Mesenchymal stem cell (in vitro differentiated cells and primary cell): ENCODE measurements at regions not wholly inside any gene's neighbourhood (a gene's known extent, or its start where the extent isn't known, plus 50 kb on each side); places are given as distances from the start of the nearest gene placed in this dataset.

ENCODE experiments used
- DNase-seq: peaks from one replicate; pipeline ENCODE4 v3.0.0-alpha.2; 2013
- H2AFZ ChIP-seq: one replicate; pipeline ENCODE4 v1.6.1; 2013; ENCODE audit warnings: low read depth, mild to moderate bottlenecking, control low read depth, inconsistent platforms, low read length, moderate library complexity
- H2AK5ac ChIP-seq: 2 replicates; pipeline ENCODE4 v1.6.1; 2013; ENCODE audit warnings: low read length, moderate library complexity, mild to moderate bottlenecking, inconsistent platforms; ENCODE audit not compliant: severe bottlenecking
- H2BK120ac ChIP-seq: one replicate; pipeline ENCODE4 v1.6.1; 2013; ENCODE audit warnings: low read depth, mild to moderate bottlenecking, inconsistent platforms, low read length, moderate library complexity
- H2BK12ac ChIP-seq, 2 experiments: one replicate each; pipeline ENCODE4 v1.6.1; 2013; ENCODE audit warnings: inconsistent platforms in 2 of 2, low read length in 2 of 2, mild to moderate bottlenecking in 2 of 2, moderate library complexity in 2 of 2, control low read depth in 1 of 2
- H2BK15ac ChIP-seq: one replicate; pipeline ENCODE4 v1.6.1; 2013; ENCODE audit warnings: mild to moderate bottlenecking, low read depth, inconsistent platforms; ENCODE audit not compliant: poor library complexity, severe bottlenecking
- H2BK5ac ChIP-seq: 2 replicates; pipeline ENCODE4 v1.6.1; 2013; ENCODE audit warnings: low read depth, mild to moderate bottlenecking, low read length, control low read depth, inconsistent platforms; ENCODE audit not compliant: poor library complexity, severe bottlenecking
- H3K14ac ChIP-seq, 2 experiments: one replicate each; pipeline ENCODE4 v1.6.1; 2013; ENCODE audit warnings: inconsistent platforms in 2 of 2, low read length in 2 of 2, control low read depth in 1 of 2, mild to moderate bottlenecking in 1 of 2, moderate library complexity in 1 of 2
- H3K18ac ChIP-seq, 2 experiments: one replicate each; pipeline ENCODE4 v1.6.1; 2013; ENCODE audit warnings: inconsistent platforms in 2 of 2, low read length in 2 of 2, control low read depth in 1 of 2, low read depth in 1 of 2, mild to moderate bottlenecking in 1 of 2
- H3K23ac ChIP-seq, 2 experiments: one replicate each; pipeline ENCODE4 v1.6.1; 2013; ENCODE audit warnings: inconsistent platforms in 2 of 2, low read length in 2 of 2, mild to moderate bottlenecking in 2 of 2, moderate library complexity in 2 of 2, control low read depth in 1 of 2
- H3K27ac ChIP-seq: 2 replicates; pipeline ENCODE4 v1.5.1; 2013; ENCODE audit warnings: mild to moderate bottlenecking, moderate library complexity, low read length, control low read depth, inconsistent platforms; ENCODE audit not compliant: poor library complexity, severe bottlenecking
- H3K27me3 ChIP-seq, 2 experiments: 2 replicates each; pipeline versions ENCODE4 v1.6.1 to v1.7.0; 2013; ENCODE audit warnings: low read length in 2 of 2, mild to moderate bottlenecking in 2 of 2, moderate library complexity in 2 of 2, control low read depth in 1 of 2, inconsistent platforms in 1 of 2; ENCODE audit not compliant: control insufficient read depth in 1 of 2, insufficient read depth in 1 of 2
- H3K36me3 ChIP-seq, 2 experiments: 2 replicates each; pipeline versions ENCODE4 v1.6.1 to v1.7.0; 2013; ENCODE audit warnings: low read length in 2 of 2, control low read depth in 1 of 2, inconsistent platforms in 1 of 2, low read depth in 1 of 2, mild to moderate bottlenecking in 1 of 2; ENCODE audit not compliant: insufficient read depth in 2 of 2, control insufficient read depth in 1 of 2
- H3K4ac ChIP-seq, 2 experiments: one replicate each; pipeline ENCODE4 v1.6.1; 2013; ENCODE audit warnings: inconsistent platforms in 2 of 2, low read length in 2 of 2, mild to moderate bottlenecking in 2 of 2, moderate library complexity in 2 of 2, control low read depth in 1 of 2, low read depth in 1 of 2
- H3K4me1 ChIP-seq: 2 replicates; pipeline ENCODE4 v1.6.1; 2013; ENCODE audit warnings: low read depth, low read length, control low read depth; ENCODE audit not compliant: control insufficient read depth, insufficient read depth
- H3K4me2 ChIP-seq: 2 replicates; pipeline ENCODE4 v1.6.1; 2013; ENCODE audit warnings: low read length, mild to moderate bottlenecking, inconsistent platforms; ENCODE audit not compliant: poor library complexity, severe bottlenecking
- H3K4me3 ChIP-seq, 2 experiments: 2 replicates each; pipeline versions ENCODE4 v1.5.1 to v1.7.0; 2013; ENCODE audit warnings: low read length in 2 of 2, mild to moderate bottlenecking in 2 of 2, control low read depth in 1 of 2, low read depth in 1 of 2; ENCODE audit not compliant: insufficient read depth in 1 of 2
- H3K79me1 ChIP-seq: replicated peaks from 2 replicates; pipeline ENCODE4 v1.6.1; 2013; ENCODE audit warnings: mild to moderate bottlenecking, control low read depth, low read length, inconsistent platforms; ENCODE audit not compliant: poor library complexity, severe bottlenecking
- H3K9ac ChIP-seq: 2 replicates; pipeline ENCODE4 v1.7.0; 2013; ENCODE audit warnings: mild to moderate bottlenecking, low read length, moderate library complexity
- H3K9me3 ChIP-seq: 2 replicates; pipeline ENCODE4 v1.7.0; 2013; ENCODE audit warnings: mild to moderate bottlenecking, low read length; ENCODE audit not compliant: control insufficient read depth
- H4K8ac ChIP-seq: one replicate; pipeline ENCODE4 v1.6.1; 2013; ENCODE audit warnings: inconsistent platforms, mild to moderate bottlenecking, low read length, moderate library complexity
- H4K91ac ChIP-seq: one replicate; pipeline ENCODE4 v1.6.1; 2013; ENCODE audit warnings: mild to moderate bottlenecking, low read length, inconsistent platforms
- WGBS: methylation state at CpG from one replicate; pipeline ENCODE4 v1.1.7; 2013; ENCODE audit warnings: mixed read lengths; 5-methylcytosine and 5-hydroxymethylcytosine counted together

GRCh38 chr11:115874843-115875242 is 370.6 kb upstream of the CADM1 start:
- H2AK5ac ChIP-seq: no peak overlapping the region
- H4K8ac ChIP-seq: no peak overlapping the region
- H3K79me1 ChIP-seq: no peaks in the 10 kb centered on the region
- no peak overlapping the region for H2BK12ac ChIP-seq
- H2BK120ac ChIP-seq: no peak overlapping the region
- H3K27ac ChIP-seq: no peak overlapping the region
- H4K91ac ChIP-seq: no peak overlapping the region
- DNase-seq: no peak
- H3K36me3 ChIP-seq: no peaks in the 10 kb centered on the region
- no peak overlapping the region for H3K4me3 ChIP-seq
- H3K4ac ChIP-seq: no peak overlapping the region
- H3K9me3 ChIP-seq: no peaks in the 10 kb centered on the region
- no peak overlapping the region for H3K4me2 ChIP-seq
- H3K23ac ChIP-seq: no peak overlapping the region
- no peak overlapping the region for H3K9ac ChIP-seq
- no peak overlapping the region for H2BK15ac ChIP-seq
- no peaks in the 10 kb centered on the region for H3K27me3 ChIP-seq
- no peak overlapping the region for H2BK5ac ChIP-seq
- no peak overlapping the region for H3K14ac ChIP-seq
- H3K18ac ChIP-seq: no peak overlapping the region
- WGBS: 93% methylated on average over 2 of the region's 4 CpGs
- peaks cover 3% of the 10 kb centered on the region for H3K4me1 ChIP-seq
- H2AFZ ChIP-seq: no peak overlapping the region

DNA sequence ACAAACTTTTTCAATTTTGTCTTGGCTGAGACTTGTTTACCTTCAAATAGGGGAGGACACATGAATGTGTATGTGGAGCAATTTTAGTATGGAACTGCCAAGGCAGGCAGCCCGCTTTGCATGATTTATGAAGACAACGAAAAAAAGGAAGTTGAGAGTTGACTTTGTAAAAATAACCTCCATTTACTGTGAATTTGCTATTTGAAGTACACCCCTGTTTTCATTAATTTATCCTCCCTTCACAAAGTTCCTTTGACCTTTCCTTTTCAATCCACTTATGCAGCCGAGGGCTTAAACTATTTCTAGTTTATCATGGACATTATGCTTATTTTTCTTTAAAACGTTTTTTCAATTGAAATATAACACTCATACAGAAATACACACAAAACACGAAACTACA is 369.6 kb upstream of the CADM1 start:
- Histone ChIP-seq H2BK12ac (no peak overlapping the region), H3K79me1 (no peaks in the 10 kb centered on the region), H3K23ac (no peak overlapping the region), H4K8ac (no peak overlapping the region), H3K4me2 (no peak overlapping the region), H3K9me3 (no peaks in the 10 kb centered on the region), H3K4me3 (no peak overlapping the region), H3K4me1 (peaks cover 8% of the 10 kb centered on the region), H3K4ac (no peak overlapping the region), H3K9ac (no peak overlapping the region), H2AFZ (no peak overlapping the region), H4K91ac (no peak overlapping the region), H3K36me3 (no peaks in the 10 kb centered on the region), H3K27ac (no peak overlapping the region), H2BK120ac (no peak overlapping the region), H3K27me3 (no peaks in the 10 kb centered on the region), H3K14ac (no peak overlapping the region), H3K18ac (no peak overlapping the region), H2AK5ac (no peak overlapping the region), H2BK5ac (no peak overlapping the region), H2BK15ac (no peak overlapping the region)
- 68% methylated on average over 5 of the region's 5 CpGs for WGBS
- DNase-seq: no peak

DNA sequence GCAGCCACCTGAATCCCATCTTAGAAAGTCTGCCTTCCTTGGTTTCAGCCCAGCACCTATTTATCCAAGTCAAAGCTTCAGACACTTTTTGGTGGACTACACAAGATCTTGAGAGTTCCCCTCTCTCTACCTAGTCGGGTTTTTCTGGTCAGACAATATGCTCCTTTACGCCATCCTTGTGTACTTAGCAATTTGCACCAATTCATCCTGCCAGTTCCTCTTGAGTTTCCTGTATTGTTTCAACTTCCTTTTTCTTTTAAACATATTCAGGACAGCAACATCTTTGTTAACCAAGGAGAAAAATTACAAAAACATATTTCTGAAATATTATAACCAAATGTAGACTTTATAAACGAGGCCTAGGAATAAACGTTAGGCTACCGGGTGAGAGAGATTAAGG is 368.2 kb upstream of the CADM1 start:
- DNase-seq: no peak
- H2BK12ac ChIP-seq: no peak overlapping the region
- no peaks in the 10 kb centered on the region for H3K36me3 ChIP-seq
- peaks cover 8% of the 10 kb centered on the region for H3K4me1 ChIP-seq
- no peaks in the 10 kb centered on the region for H3K9me3 ChIP-seq
- H3K4ac ChIP-seq: no peak overlapping the region
- H2AK5ac ChIP-seq: no peak overlapping the region
- no peak overlapping the region for H3K4me3 ChIP-seq
- H4K91ac ChIP-seq: no peak overlapping the region
- H2BK120ac ChIP-seq: no peak overlapping the region
- no peak overlapping the region for H3K18ac ChIP-seq
- H3K27ac ChIP-seq: no peak overlapping the region
- no peak overlapping the region for H3K14ac ChIP-seq
- H3K9ac ChIP-seq: no peak overlapping the region
- no peak overlapping the region for H3K23ac ChIP-seq
- no peak overlapping the region for H3K4me2 ChIP-seq
- 82% methylated on average over 5 of the region's 5 CpGs for WGBS
- no peak overlapping the region for H2BK5ac ChIP-seq
- no peaks in the 10 kb centered on the region for H3K27me3 ChIP-seq
- H2BK15ac ChIP-seq: no peak overlapping the region
- H2AFZ ChIP-seq: no peak overlapping the region
- no peak overlapping the region for H4K8ac ChIP-seq
- no peaks in the 10 kb centered on the region for H3K79me1 ChIP-seq

DNA sequence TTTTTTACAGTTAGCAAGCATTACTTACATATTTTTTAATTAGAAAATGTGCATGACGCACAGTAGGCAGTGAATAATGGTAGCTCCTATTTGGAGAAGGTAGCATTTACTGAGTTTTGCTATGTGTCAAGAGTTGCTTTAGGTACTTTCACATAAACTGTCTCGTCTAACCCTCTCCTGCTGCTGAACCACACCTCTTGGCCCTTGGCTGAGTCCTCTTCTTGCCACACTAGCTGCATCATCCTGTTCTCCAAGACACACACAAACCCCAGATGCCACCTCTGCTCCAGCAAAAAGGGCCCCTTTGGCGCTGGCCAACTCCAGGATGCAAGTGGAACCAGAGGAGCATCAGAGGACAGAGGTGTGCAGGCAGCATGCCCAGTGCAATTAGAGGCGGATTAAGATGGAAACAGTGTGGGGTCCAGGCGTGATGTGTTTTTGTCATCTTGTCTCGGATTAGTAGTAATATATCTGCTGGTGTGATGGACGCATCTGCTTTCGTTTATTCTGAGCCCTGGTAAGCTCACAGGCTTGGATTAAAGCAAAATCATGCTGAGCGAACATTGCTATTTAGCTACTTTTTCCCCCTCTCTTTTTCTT is 367.0 kb upstream of the CADM1 start:
- Histone ChIP-seq H3K79me1 (no peaks in the 10 kb centered on the region), H3K36me3 (no peaks in the 10 kb centered on the region), H4K8ac (no peak overlapping the region), H3K18ac (no peak overlapping the region), H3K4me3 (no peak overlapping the region), H3K9ac (no peak overlapping the region), H3K9me3 (no peaks in the 10 kb centered on the region), H2AK5ac (no peak overlapping the region), H3K14ac (no peak overlapping the region), H2BK12ac (no peak overlapping the region), H3K27me3 (no peaks in the 10 kb centered on the region), H3K4me1 (peaks cover 8% of the 10 kb centered on the region), H2BK5ac (no peak overlapping the region), H3K4me2 (no peak overlapping the region), H2BK15ac (no peak overlapping the region), H3K4ac (no peak overlapping the region), H2BK120ac (no peak overlapping the region), H3K27ac (no peak overlapping the region), H4K91ac (no peak overlapping the region), H2AFZ (no peak overlapping the region), H3K23ac (no peak overlapping the region)
- no peak for DNase-seq
- 89% methylated on average over 8 of the region's 9 CpGs for WGBS
